ENCODE measurements at regions not wholly inside any gene's neighbourhood (a gene's known extent, or its start where the extent isn't known, plus 50 kb on each side); places are given as distances from the start of the nearest gene placed in this dataset.

DNA sequence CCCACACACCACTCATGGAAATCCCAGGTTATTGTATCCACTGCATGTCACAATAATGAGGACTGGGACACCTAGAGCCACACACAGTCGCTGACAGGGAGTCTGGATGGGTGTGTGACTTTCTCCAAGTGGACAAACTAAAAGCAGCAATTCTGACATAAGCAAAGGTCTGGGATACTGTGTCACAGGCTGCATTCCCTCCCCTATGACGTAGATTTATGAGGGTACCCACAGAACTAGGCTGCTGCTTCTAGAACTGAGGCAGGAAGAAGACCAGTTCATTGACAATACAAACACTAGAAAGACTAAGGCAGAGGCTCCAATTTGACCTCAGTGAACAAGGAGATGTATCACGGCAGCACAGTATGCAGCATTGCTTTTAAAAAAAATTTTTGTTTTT is 63.6 kb upstream of the TBCA start:
- TF ChIP-seq, protein P1, sequence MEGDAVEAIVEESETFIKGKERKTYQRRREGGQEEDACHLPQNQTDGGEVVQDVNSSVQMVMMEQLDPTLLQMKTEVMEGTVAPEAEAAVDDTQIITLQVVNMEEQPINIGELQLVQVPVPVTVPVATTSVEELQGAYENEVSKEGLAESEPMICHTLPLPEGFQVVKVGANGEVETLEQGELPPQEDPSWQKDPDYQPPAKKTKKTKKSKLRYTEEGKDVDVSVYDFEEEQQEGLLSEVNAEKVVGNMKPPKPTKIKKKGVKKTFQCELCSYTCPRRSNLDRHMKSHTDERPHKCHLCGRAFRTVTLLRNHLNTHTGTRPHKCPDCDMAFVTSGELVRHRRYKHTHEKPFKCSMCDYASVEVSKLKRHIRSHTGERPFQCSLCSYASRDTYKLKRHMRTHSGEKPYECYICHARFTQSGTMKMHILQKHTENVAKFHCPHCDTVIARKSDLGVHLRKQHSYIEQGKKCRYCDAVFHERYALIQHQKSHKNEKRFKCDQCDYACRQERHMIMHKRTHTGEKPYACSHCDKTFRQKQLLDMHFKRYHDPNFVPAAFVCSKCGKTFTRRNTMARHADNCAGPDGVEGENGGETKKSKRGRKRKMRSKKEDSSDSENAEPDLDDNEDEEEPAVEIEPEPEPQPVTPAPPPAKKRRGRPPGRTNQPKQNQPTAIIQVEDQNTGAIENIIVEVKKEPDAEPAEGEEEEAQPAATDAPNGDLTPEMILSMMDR (IDR thresholded peaks at IDR 0.05), result no peak

DNA sequence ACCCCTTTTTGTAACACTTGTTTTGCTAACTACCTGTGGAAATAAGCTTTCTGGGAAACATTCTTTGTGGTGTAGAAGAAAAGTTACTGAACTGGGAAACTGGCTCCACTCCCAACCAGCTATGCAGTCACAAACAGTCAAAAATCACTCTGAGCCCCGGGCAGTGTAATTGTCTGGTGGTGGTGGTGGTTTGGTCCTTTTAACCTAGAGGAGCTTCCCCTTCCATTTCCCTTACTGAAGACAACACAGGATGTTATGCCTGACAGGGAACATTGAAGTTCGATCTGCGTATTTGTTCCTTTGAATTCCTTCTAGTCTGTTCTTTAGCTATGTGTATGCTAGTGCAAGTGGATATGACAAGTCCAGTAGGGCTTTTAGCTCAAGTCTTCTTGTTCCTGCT is 56.8 kb upstream of the TBCA start:
- TF ChIP-seq, protein P1 (IDR thresholded peaks at IDR 0.05), result no peak

DNA sequence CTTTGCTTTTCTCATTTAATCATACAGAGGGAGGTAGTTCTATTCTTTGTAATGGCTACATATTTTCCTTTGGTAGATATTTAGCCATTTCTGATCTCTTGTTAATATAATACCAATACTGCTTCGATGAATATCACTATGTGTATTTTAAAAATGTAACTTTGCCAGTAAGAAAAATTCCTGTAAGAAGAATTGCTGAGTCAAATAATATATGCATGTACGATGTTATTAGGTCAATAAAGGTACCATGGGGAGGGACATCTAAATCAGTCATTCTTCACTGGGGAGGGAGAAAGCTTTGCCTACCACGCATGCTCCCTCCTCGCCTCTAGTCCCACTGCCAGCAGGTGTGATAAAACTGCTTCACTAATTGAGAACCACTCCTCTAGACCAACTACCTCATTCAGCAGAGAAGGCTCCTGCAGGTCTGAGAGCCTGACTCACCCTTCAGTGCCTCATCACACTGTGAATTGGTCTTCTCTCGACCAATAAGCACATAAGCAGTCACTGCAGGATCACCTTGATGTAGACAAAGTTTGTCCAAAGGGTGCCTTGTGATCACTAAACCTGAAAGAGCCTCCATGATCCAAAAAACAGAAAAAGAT is 56.1 kb upstream of the TBCA start:
- TF ChIP-seq, protein P1 (IDR thresholded peaks at IDR 0.05), result no peak

DNA sequence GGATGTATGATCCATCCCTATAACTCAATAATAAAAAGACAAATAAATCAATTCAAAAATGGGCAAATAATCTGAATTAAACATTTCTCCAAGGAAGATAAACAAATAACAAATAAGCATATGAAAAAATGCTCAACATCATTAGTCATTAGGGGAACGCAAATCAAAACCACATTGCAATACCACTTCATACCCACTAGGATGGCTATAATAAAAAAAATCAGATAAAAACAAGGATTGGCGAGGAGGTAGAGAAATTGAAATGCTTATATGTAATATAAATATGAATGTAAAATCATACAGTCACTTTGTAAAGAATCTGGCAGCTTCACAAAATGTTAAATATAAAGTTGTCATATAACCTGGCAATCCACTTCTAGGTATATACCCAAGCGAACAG is 52.3 kb upstream of the TBCA start:
- TF ChIP-seq, protein P1 (IDR thresholded peaks at IDR 0.05), result 0 out of 2 replicates have a peak, but pooled peaks have one; percentile 24

Measured in LNCAP (cell line).